AG09319 (cell line): ENCODE measurements at regions not wholly inside any gene's neighbourhood (a gene's known extent, or its start where the extent isn't known, plus 50 kb on each side); places are given as distances from the start of the nearest gene placed in this dataset.

Experiments used
- DNase-seq: peaks from one replicate; pipeline ENCODE4 v3.0.0-alpha.2; 2010; ENCODE audit warnings: low read depth; ENCODE audit errors: extremely low read depth
- TF ChIP-seq, protein P1 (sequence below): IDR thresholded peaks from 2 replicates; pipeline ENCODE4 v1.5.1; 2011; ENCODE audit warnings: low read depth, mild to moderate bottlenecking, inconsistent platforms, low read length, moderate library complexity

- TF ChIP-seq, protein P1, sequence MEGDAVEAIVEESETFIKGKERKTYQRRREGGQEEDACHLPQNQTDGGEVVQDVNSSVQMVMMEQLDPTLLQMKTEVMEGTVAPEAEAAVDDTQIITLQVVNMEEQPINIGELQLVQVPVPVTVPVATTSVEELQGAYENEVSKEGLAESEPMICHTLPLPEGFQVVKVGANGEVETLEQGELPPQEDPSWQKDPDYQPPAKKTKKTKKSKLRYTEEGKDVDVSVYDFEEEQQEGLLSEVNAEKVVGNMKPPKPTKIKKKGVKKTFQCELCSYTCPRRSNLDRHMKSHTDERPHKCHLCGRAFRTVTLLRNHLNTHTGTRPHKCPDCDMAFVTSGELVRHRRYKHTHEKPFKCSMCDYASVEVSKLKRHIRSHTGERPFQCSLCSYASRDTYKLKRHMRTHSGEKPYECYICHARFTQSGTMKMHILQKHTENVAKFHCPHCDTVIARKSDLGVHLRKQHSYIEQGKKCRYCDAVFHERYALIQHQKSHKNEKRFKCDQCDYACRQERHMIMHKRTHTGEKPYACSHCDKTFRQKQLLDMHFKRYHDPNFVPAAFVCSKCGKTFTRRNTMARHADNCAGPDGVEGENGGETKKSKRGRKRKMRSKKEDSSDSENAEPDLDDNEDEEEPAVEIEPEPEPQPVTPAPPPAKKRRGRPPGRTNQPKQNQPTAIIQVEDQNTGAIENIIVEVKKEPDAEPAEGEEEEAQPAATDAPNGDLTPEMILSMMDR = no peak
- no peak for DNase-seq
Measured at GRCh38 chr7:142590077-142590476, 159.2 kb upstream of the PRSS1 start.

DNA sequence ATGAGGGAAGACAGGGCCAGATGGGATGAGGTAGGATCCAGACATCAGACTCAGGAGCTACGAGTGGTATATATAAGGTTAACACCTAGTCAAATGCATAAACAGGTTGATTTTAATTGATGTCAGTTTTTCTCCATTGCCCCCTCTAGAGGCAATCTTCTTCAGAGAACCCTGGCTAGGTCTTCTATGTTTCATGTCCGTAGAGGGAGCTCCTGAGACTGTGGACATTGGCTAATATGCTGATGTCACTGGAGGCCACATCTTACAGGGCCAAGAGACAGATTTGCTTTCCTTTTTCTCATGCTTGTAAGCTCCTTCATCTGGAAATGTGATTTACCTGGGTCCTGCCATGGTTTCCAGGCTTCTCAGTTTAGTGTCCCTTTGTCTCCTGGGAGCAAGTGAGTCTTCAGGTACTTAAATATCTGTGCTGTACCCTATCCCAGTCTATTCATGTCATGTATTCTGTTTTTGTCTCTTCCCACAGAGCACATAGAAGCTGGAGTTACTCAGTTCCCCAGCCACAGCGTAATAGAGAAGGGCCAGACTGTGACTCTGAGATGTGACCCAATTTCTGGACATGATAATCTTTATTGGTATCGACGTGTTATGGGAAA lies 161.6 kb upstream of the PRSS1 start:
- TF ChIP-seq, protein P1 = peak; percentile 65
- DNase-seq = no peak

- TF ChIP-seq, protein P1 = no peak
Measured at GRCh38 chr7:142586611-142587010, 162.7 kb upstream of the PRSS1 start.

DNA sequence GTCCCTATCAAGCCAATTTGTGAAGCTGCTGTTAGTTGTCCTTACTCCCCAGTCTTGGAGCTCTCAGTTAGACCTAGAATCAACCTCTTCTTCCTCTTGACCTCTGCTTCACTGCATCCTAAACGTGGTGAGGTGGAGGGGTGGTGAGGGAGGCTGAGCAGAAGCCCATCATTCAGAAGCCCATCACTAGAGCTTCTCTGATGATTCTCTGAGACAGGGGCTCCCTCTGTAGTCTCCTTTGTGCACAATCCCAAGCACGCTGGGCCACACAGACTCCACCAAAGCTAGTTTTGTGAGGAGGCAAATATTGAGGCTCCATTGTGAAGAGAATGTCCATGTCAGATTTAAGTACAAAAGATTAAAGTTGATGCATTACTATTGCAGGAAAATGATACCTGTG lies 163.8 kb upstream of the PRSS1 start:
- DNase-seq = no peak
- TF ChIP-seq, protein P1 = peak; percentile 29

More at GRCh38 chr7:142586611-142587010, 162.7 kb upstream of the PRSS1 start:
- no peak for DNase-seq

- TF ChIP-seq, protein P1 = no peak
- DNase-seq = no peak
Measured at GRCh38 chr7:142584765-142585164, 164.5 kb upstream of the PRSS1 start.

DNA sequence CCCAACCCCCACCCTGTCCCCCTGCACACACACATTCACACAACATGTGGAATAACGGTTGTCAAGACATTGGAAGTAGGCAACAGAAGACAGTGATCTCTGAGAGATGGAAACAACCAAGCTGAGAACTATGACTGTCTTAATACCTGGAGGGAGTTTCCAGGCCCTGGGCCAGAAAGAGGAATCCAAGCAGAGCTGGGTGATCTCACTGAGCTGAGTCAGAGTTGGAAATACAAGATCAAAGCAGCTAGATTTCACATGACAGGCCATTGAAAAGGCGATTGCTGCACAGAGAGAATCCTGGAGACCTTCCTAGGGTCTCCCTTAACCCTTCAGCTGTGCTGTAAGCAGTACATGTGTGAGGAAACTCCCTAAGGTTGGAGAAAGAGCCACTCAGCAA lies 165.8 kb upstream of the PRSS1 start:
- DNase-seq = peak; percentile 36
- TF ChIP-seq, protein P1 = no peak

- TF ChIP-seq, protein P1 = no peak
- no peak for DNase-seq
Measured at GRCh38 chr7:142582351-142582750, 166.9 kb upstream of the PRSS1 start.
